Panc1 (cell line): ENCODE measurements at regions not wholly inside any gene's neighbourhood (a gene's known extent, or its start where the extent isn't known, plus 50 kb on each side); places are given as distances from the start of the nearest gene placed in this dataset.

Source experiments
- CTCF ChIP-seq: fragments of 450-650 bp; IDR thresholded peaks from 2 replicates; pipeline ENCODE4 v1.5.1; 2017; ENCODE audit warnings: mild to moderate bottlenecking
- POLR2AphosphoS5 ChIP-seq: IDR thresholded peaks from 2 replicates; pipeline ENCODE4 v1.6.1; 2012; ENCODE audit warnings: mild to moderate bottlenecking, low read depth, low read length, moderate library complexity
- REST ChIP-seq, 2 experiments: IDR thresholded peaks; 2 replicates each; pipeline ENCODE4 v1.6.1; 2011 to 2012; ENCODE audit warnings: low read depth in 2 of 2, control low read depth in 1 of 2, low read length in 1 of 2, mild to moderate bottlenecking in 1 of 2, moderate library complexity in 1 of 2; ENCODE audit not compliant: insufficient read depth in 1 of 2
- SIN3A ChIP-seq: IDR thresholded peaks from 2 replicates; pipeline ENCODE4 v1.6.1; 2012; ENCODE audit warnings: low read depth, mild to moderate bottlenecking, low read length, moderate library complexity, borderline replicate concordance; ENCODE audit not compliant: insufficient read depth
- TCF7L2 ChIP-seq: IDR thresholded peaks from 2 replicates; pipeline ENCODE4 v1.6.1; 2011; ENCODE audit warnings: mild to moderate bottlenecking, low read depth, low read length, inconsistent platforms

- TF ChIP-seq CTCF: no peak
- TF ChIP-seq REST (IDR thresholded peaks at IDR 0.05; ENCODE audit: insufficient read depth in 1 of 2, low read depth in 2 of 2, low read length in 1 of 2): no peak
- no peak for TF ChIP-seq POLR2AphosphoS5
- TF ChIP-seq TCF7L2: no peak
- no peak for TF ChIP-seq SIN3A
Measured at GRCh38 chr1:22290157-22290556, 147.3 kb upstream of the WNT4 start.
